HG03439 (cell line): ENCODE measurements at regions not wholly inside any gene's neighbourhood (a gene's known extent, or its start where the extent isn't known, plus 50 kb on each side); places are given as distances from the start of the nearest gene placed in this dataset.
"Not testable (repeated sequence)": the region's sequence is repeated elsewhere in the genome, so short reads cannot be mapped to it uniquely, and the experiment has no call there.

ENCODE experiments used
- ATAC-seq: cut with Tn5 transposase; IDR thresholded peaks from one replicate; pipeline ENCODE4 v1.9.1; 2021; ENCODE audit warnings: mild to moderate bottlenecking, moderate library complexity; ENCODE audit not compliant: unreplicated experiment

GRCh38 chr9:62874745-62875599, 1685.1 kb downstream of the SPATA31A7 start:
- ATAC-seq = not testable (repeated sequence)

GRCh38 chr9:62877552-62877951, 1687.7 kb downstream of the SPATA31A7 start:
- not testable (repeated sequence) for ATAC-seq

GRCh38 chr9:62877987-62878386, 1688.2 kb downstream of the SPATA31A7 start:
- ATAC-seq = not testable (repeated sequence)

GRCh38 chr9:62880453-62880852, 1690.6 kb downstream of the SPATA31A7 start:
- ATAC-seq = not testable (repeated sequence)

GRCh38 chr9:62880971-62881370, 1691.1 kb downstream of the SPATA31A7 start:
- ATAC-seq = not testable (repeated sequence)

- ATAC-seq = not testable (repeated sequence)
These were observed 1692.0 kb downstream of the SPATA31A7 start for GRCh38 chr9:62881811-62882210.

- not testable (repeated sequence) for ATAC-seq
These were observed 1692.9 kb downstream of the SPATA31A7 start for GRCh38 chr9:62882717-62883116.

- ATAC-seq = not testable (repeated sequence)
These were observed 1706.9 kb downstream of the SPATA31A7 start for GRCh38 chr9:62896692-62897091.

- not testable (repeated sequence) for ATAC-seq
These were observed 1707.8 kb downstream of the SPATA31A7 start for GRCh38 chr9:62897411-62898225.

- ATAC-seq = not testable (repeated sequence)
These were observed 1709.8 kb downstream of the SPATA31A7 start for GRCh38 chr9:62899666-62900065.

GRCh38 chr9:62904061-62904460, 1714.2 kb downstream of the SPATA31A7 start:
- ATAC-seq = not testable (repeated sequence)

- ATAC-seq = not testable (repeated sequence)
These were observed 1715.9 kb downstream of the SPATA31A7 start for GRCh38 chr9:62905722-62906121.

GRCh38 chr9:62907866-62908265, 1718.0 kb downstream of the SPATA31A7 start:
- ATAC-seq = not testable (repeated sequence)

- ATAC-seq = not testable (repeated sequence)
These were observed 1718.4 kb downstream of the SPATA31A7 start for GRCh38 chr9:62908271-62908670.

GRCh38 chr9:62909447-62909846, 1719.6 kb downstream of the SPATA31A7 start:
- ATAC-seq = not testable (repeated sequence)

- not testable (repeated sequence) for ATAC-seq
These were observed 1722.4 kb downstream of the SPATA31A7 start for GRCh38 chr9:62912278-62912677.

GRCh38 chr9:62915168-62915567, 1725.3 kb downstream of the SPATA31A7 start:
- ATAC-seq = not testable (repeated sequence)

GRCh38 chr9:62915661-62916060, 1725.8 kb downstream of the SPATA31A7 start:
- ATAC-seq = peak; percentile 92

- ATAC-seq = not testable (repeated sequence)
These were observed 1729.0 kb downstream of the SPATA31A7 start for GRCh38 chr9:62918648-62919385.

GRCh38 chr9:62931484-62931883, 1741.6 kb downstream of the SPATA31A7 start:
- ATAC-seq = not testable (repeated sequence)

- not testable (repeated sequence) for ATAC-seq
These were observed 1763.0 kb downstream of the SPATA31A7 start for GRCh38 chr9:62952840-62953239.
